LNCAP (cell line): ENCODE measurements at regions not wholly inside any gene's neighbourhood (a gene's known extent, or its start where the extent isn't known, plus 50 kb on each side); places are given as distances from the start of the nearest gene placed in this dataset.
A peak's percentile ranks its signal among the peaks of the same experiment; 100 is the strongest.

Experiments used
- CTCF ChIP-seq: fragments of 450-650 bp; IDR thresholded peaks from 2 replicates; pipeline ENCODE4 v1.5.1; 2017; ENCODE audit warnings: mild to moderate bottlenecking

DNA sequence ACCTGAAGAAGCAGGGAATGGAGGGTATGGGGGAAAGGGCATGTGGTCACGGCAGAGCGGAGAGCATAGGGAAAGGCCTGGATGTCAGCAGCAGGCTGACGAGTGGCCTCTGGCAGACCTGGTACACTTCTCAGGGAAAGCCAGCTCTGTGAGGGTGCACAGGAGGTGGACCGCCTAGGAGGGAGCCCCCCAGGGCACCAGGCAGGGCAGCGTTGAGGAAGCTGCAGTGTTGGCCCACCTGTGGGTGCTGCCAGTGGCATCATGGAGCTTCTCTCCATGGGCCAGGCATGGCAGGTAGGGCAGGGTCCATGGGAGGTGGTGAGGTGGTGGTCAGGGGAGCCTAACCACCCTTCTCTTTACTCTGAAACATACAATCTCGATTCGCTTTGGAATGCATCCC, 143.0 kb upstream of the PITX1 start:
- no peak for TF ChIP-seq CTCF

- TF ChIP-seq CTCF: peak; percentile 8; the same call in 1 of the 2 replicates
These were observed 140.5 kb upstream of the PITX1 start for GRCh38 chr5:135174315-135175096.

GRCh38 chr5:135173662-135174290, 139.7 kb upstream of the PITX1 start:
- TF ChIP-seq CTCF: no peak

GRCh38 chr5:135172718-135173117, 138.7 kb upstream of the PITX1 start:
- TF ChIP-seq CTCF: no peak

- no peak for TF ChIP-seq CTCF
These were observed 137.3 kb upstream of the PITX1 start for GRCh38 chr5:135171336-135171735.

DNA sequence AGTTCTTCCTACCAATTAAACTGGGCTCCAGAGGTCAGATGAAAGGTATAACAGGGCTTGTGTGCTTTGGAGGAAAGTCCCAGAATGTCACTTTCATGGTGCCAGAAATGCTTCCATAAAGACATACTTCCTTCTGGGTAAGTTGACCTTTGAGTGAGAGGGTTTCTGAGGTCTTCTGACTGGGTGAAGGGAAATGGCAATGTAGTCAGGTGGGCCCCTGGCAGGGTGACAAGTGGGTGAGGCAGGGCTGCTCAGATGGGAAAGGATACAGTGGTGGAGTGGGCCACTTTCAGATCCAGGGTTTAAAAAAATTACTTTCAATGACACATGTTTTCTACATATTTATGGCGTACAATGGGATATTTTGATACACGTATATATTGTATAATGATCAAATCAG, 136.5 kb upstream of the PITX1 start:
- TF ChIP-seq CTCF: no peak

DNA sequence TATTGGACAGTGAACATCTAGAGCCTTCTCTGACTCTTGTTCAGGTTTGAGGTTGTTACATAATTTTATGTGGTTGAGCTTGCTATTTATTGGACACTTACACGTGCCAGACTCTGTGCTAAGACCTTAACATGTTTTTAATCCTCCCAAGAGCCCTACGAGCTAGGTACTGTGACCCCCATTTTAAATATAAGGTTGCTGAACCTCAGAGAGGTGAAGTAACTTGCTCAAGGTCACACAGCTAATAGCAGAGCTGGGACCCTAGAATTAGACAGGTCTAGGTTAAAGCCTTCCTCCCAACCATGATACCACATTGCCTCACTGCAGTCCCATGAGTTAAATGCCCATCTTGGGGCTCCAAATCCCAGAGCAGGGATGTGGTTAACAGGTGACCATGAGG, 135.7 kb upstream of the PITX1 start:
- no peak for TF ChIP-seq CTCF
